ENCODE measurements at regions not wholly inside any gene's neighbourhood (a gene's known extent, or its start where the extent isn't known, plus 50 kb on each side); places are given as distances from the start of the nearest gene placed in this dataset.

GRCh38 chr13:22648320-22648801 is 532.4 kb upstream of the SGCG start:
- intact Hi-C loops (cut with DNase I), result no loop called here
- H3K4me1 ChIP-seq, result no peaks in the 10 kb centered on the region
- no peak for ATAC-seq
- no peaks in the 10 kb centered on the region for H3K9me3 ChIP-seq
- H3K27me3 ChIP-seq, result no peaks in the 10 kb centered on the region
- no peak overlapping the region for H3K27ac ChIP-seq
- no peak overlapping the region for H3K4me3 ChIP-seq
- H3K36me3 ChIP-seq, result no peaks in the 10 kb centered on the region
- TF ChIP-seq CTCF (IDR thresholded peaks at IDR 0.05), result no peak
- no peak for DNase-seq
- 51 to 54% methylated on average over 7 of the region's 7 CpGs for WGBS, 2 donors

GRCh38 chr13:22652796-22653195 is 528.0 kb upstream of the SGCG start:
- Histone ChIP-seq H3K27ac (no peak overlapping the region), H3K9me3 (peaks cover 0 to 3% (median 0%) of the 10 kb centered on the region in 11 donors), H3K4me1 (no peaks in the 10 kb centered on the region), H3K4me3 (no peak overlapping the region), H3K27me3 (no peaks in the 10 kb centered on the region), H3K36me3 (no peaks in the 10 kb centered on the region)
- ATAC-seq (no peak), DNase-seq (no peak)
- intact Hi-C loops (cut with DNase I), result no loop called here
- no peak for TF ChIP-seq CTCF (IDR thresholded peaks at IDR 0.05)
- 75 to 78% methylated on average over 8 of the region's 8 CpGs for WGBS, 2 donors

- no peaks in the 10 kb centered on the region for H3K36me3 ChIP-seq
- H3K27ac ChIP-seq, result no peak overlapping the region
- 78 to 87% methylated on average over 4 of the region's 4 CpGs for WGBS, 2 donors
- DNase-seq, result no peak
- H3K27me3 ChIP-seq, result no peaks in the 10 kb centered on the region
- no peak for ATAC-seq
- intact Hi-C loops (cut with DNase I), result no loop called here
- H3K4me3 ChIP-seq, result no peak overlapping the region
- no peak for TF ChIP-seq CTCF (IDR thresholded peaks at IDR 0.05)
- H3K4me1 ChIP-seq, result no peaks in the 10 kb centered on the region
- peaks cover 0 to 3% (median 0%) of the 10 kb centered on the region in 11 donors for H3K9me3 ChIP-seq
These were observed 526.9 kb upstream of the SGCG start for GRCh38 chr13:22653866-22654265.

GRCh38 chr13:22655106-22655852 is 525.5 kb upstream of the SGCG start:
- 50 to 52% methylated on average over 5 of the region's 5 CpGs for WGBS, 2 donors
- H3K27me3 ChIP-seq, result no peaks in the 10 kb centered on the region
- ATAC-seq (no peak), DNase-seq (no peak)
- intact Hi-C loops (cut with DNase I), result no loop called here
- no peaks in the 10 kb centered on the region for H3K4me1 ChIP-seq
- TF ChIP-seq CTCF (IDR thresholded peaks at IDR 0.05), result no peak
- H3K27ac ChIP-seq, result no peak overlapping the region
- peaks cover 0 to 4% (median 0%) of the 10 kb centered on the region in 11 donors for H3K9me3 ChIP-seq
- no peaks in the 10 kb centered on the region for H3K36me3 ChIP-seq
- H3K4me3 ChIP-seq, result no peak overlapping the region
